ENCODE measurements at regions not wholly inside any gene's neighbourhood (a gene's known extent, or its start where the extent isn't known, plus 50 kb on each side); places are given as distances from the start of the nearest gene placed in this dataset.

DNA sequence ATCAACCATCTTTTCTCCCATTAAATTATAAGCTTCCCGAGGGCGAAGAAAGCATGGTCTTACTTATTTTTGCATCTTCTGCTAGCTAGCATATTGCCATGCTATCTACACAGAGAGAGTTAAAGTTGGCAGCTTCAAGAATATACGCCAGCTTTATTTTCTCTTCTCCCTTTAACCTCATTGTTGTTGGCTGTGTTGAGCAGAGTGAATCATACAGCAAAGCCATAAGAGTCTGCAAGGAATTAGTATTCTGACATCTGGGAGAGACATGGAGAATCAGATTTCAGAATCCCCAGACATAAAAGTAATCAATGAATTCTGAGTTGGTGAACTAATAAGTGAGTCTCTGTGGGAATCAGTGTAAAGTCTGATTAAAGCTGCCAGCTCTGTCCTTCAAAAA lies 649.6 kb upstream of the PTBP2 start:
- intact Hi-C loops (cut with micrococcal nuclease; ENCODE audit: unreplicated experiment), result loop anchor here (5.0 kb wide), 1 partner anchor 90 kb away; no protein-coding TSS in a partner anchor
- BruUV-seq (replicated peaks), result no TSS peak
- Mint-ChIP-seq H3K27me3 (ENCODE audit: unreplicated experiment) (no peaks in the 10 kb centered on the region), H3K4me1 (ENCODE audit: low read depth, unreplicated experiment) (peaks cover 32% of the 10 kb centered on the region), H3K27ac (ENCODE audit: unreplicated experiment) (no peak overlapping the region), H3K9me3 (ENCODE audit: low read depth, unreplicated experiment) (no peaks in the 10 kb centered on the region), H3K4me3 (ENCODE audit: low read depth, unreplicated experiment) (no peak overlapping the region), H3K36me3 (ENCODE audit: insufficient read depth, unreplicated experiment) (no peaks in the 10 kb centered on the region)
- CTCF ChIA-PET, result no interaction called here
- TF ChIP-seq CTCF (IDR thresholded peaks at IDR 0.05; ENCODE audit: unreplicated experiment), result no peak
- no peak for DNase-seq

GRCh38 chr1:96073100-96073499 lies 648.5 kb upstream of the PTBP2 start:
- intact Hi-C loops (cut with micrococcal nuclease; ENCODE audit: unreplicated experiment), result loop anchor here (5.0 kb wide), 1 partner anchor 91 kb away; no protein-coding TSS in a partner anchor
- Mint-ChIP-seq H3K27me3 (ENCODE audit: unreplicated experiment) (no peaks in the 10 kb centered on the region), H3K9me3 (ENCODE audit: low read depth, unreplicated experiment) (no peaks in the 10 kb centered on the region), H3K4me3 (ENCODE audit: low read depth, unreplicated experiment) (no peak overlapping the region), H3K4me1 (ENCODE audit: low read depth, unreplicated experiment) (peaks cover 32% of the 10 kb centered on the region), H3K36me3 (ENCODE audit: insufficient read depth, unreplicated experiment) (no peaks in the 10 kb centered on the region), H3K27ac (ENCODE audit: unreplicated experiment) (no peak overlapping the region)
- no peak for DNase-seq
- CTCF ChIA-PET, result no interaction called here
- no peak for TF ChIP-seq CTCF (IDR thresholded peaks at IDR 0.05; ENCODE audit: unreplicated experiment)
- BruUV-seq (replicated peaks), result no TSS peak

DNA sequence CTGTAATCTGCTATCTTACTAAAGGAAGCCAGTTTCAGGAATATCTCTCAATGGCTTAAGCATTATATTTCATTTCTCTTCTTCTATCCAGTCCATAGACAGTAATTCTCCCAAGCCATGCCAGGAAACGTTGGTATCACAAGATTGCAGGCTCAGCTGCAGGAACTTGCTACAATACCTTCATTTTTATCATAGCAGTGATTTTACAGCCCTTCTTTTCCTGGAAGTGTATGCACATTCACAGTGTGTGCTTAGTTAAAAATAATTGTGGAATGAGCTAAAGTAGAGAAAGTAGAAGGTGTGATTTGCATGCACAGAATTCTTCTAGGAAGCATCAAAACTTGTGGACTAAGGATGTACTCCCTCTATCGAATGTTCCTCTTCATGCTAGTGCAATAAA lies 647.2 kb upstream of the PTBP2 start:
- no peak overlapping the region for H3K27ac Mint-ChIP-seq (ENCODE audit: unreplicated experiment)
- no peak overlapping the region for H3K4me3 Mint-ChIP-seq (ENCODE audit: low read depth, unreplicated experiment)
- no TSS peak for BruUV-seq (replicated peaks)
- TF ChIP-seq CTCF (IDR thresholded peaks at IDR 0.05; ENCODE audit: unreplicated experiment), result no peak
- intact Hi-C loops (cut with micrococcal nuclease; ENCODE audit: unreplicated experiment), result loop anchor here (5.0 kb wide), 1 partner anchor 92 kb away; no protein-coding TSS in a partner anchor
- H3K4me1 Mint-ChIP-seq (ENCODE audit: low read depth, unreplicated experiment), result peaks cover 32% of the 10 kb centered on the region
- H3K36me3 Mint-ChIP-seq (ENCODE audit: insufficient read depth, unreplicated experiment), result no peaks in the 10 kb centered on the region
- no peaks in the 10 kb centered on the region for H3K27me3 Mint-ChIP-seq (ENCODE audit: unreplicated experiment)
- peaks cover 2% of the 10 kb centered on the region for H3K9me3 Mint-ChIP-seq (ENCODE audit: low read depth, unreplicated experiment)
- CTCF ChIA-PET, result interaction anchor here (0.7 kb wide), 1 partner anchor 10 kb away, joined by 3 read pairs; no protein-coding TSS in a partner anchor
- no peak for DNase-seq

- H3K4me3 Mint-ChIP-seq (ENCODE audit: low read depth, unreplicated experiment), result no peak overlapping the region
- intact Hi-C loops (cut with micrococcal nuclease; ENCODE audit: unreplicated experiment), result loop anchor here (5.0 kb wide), 1 partner anchor 93 kb away; no protein-coding TSS in a partner anchor
- H3K4me1 Mint-ChIP-seq (ENCODE audit: low read depth, unreplicated experiment), result peaks cover 32% of the 10 kb centered on the region
- no peaks in the 10 kb centered on the region for H3K36me3 Mint-ChIP-seq (ENCODE audit: insufficient read depth, unreplicated experiment)
- no peak for TF ChIP-seq CTCF (IDR thresholded peaks at IDR 0.05; ENCODE audit: unreplicated experiment)
- H3K9me3 Mint-ChIP-seq (ENCODE audit: low read depth, unreplicated experiment), result peaks cover 2% of the 10 kb centered on the region
- H3K27me3 Mint-ChIP-seq (ENCODE audit: unreplicated experiment), result no peaks in the 10 kb centered on the region
- no peak for DNase-seq
- no TSS peak for BruUV-seq (replicated peaks)
- H3K27ac Mint-ChIP-seq (ENCODE audit: unreplicated experiment), result no peak overlapping the region
- CTCF ChIA-PET, result interaction anchor here (0.5 to 0.7 kb wide), 2 partner anchors 10 to 385 kb away, joined by 3 to 4 read pairs; no protein-coding TSS in a partner anchor
Measured at GRCh38 chr1:96074876-96075577, 646.6 kb upstream of the PTBP2 start.

All from Calu3 (cell line).